PFSK-1 (cell line): ENCODE measurements at regions not wholly inside any gene's neighbourhood (a gene's known extent, or its start where the extent isn't known, plus 50 kb on each side); places are given as distances from the start of the nearest gene placed in this dataset.

Experiments
- FOXP2 ChIP-seq: optimal IDR thresholded peaks from 2 replicates; pipeline ENCODE3; 2011; ENCODE audit warnings: borderline replicate concordance, control low read depth, inconsistent platforms; ENCODE audit not compliant: insufficient read depth; ENCODE audit errors: extremely low read length, extremely low read depth
- POLR2AphosphoS5 ChIP-seq: IDR thresholded peaks from 2 replicates; pipeline ENCODE4 v1.6.1; 2012; ENCODE audit warnings: low read depth, mild to moderate bottlenecking, control low read depth, low read length, moderate library complexity
- SIN3A ChIP-seq: IDR thresholded peaks from 2 replicates; pipeline ENCODE4 v1.6.1; 2012; ENCODE audit warnings: mild to moderate bottlenecking, low read length, moderate library complexity, borderline replicate concordance; ENCODE audit not compliant: insufficient read depth
- TAF1 ChIP-seq: IDR thresholded peaks from 2 replicates; pipeline ENCODE4 v1.6.1; 2012; ENCODE audit warnings: low read length, control low read depth, borderline replicate concordance; ENCODE audit not compliant: insufficient read depth
- TF ChIP-seq, protein P1 (sequence below), 2 experiments: IDR thresholded peaks; 2 replicates each; pipeline versions ENCODE4 v1.6.1 to v1.8.0; 2011 to 2012; ENCODE audit warnings: low read depth in 2 of 2, low read length in 2 of 2, control low read depth in 1 of 2, inconsistent platforms in 1 of 2, mild to moderate bottlenecking in 1 of 2, moderate library complexity in 1 of 2; ENCODE audit not compliant: insufficient read depth in 1 of 2

DNA sequence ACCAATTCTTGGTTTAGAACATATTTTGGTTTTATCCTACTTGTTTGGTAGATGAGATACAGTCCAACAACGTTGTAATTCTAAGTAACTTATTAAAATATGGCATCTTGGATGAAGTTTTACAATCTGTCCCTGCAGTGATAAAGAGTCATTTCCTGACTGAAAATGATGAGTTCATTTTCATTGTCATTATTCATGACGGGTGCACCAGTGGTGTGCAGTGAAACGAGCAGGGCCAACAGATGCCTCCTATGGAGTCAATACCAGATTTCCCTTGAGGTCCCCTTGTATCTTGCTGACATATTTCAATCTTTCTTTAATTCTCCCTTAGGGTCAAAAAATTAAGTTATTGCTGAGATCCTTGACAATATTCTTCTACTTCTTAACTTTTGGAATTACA is 438.5 kb downstream of the LRIG3 start:
- TF ChIP-seq POLR2AphosphoS5 (no peak), TAF1 (no peak), SIN3A (no peak), FOXP2 (no peak)
- TF ChIP-seq, protein P1, sequence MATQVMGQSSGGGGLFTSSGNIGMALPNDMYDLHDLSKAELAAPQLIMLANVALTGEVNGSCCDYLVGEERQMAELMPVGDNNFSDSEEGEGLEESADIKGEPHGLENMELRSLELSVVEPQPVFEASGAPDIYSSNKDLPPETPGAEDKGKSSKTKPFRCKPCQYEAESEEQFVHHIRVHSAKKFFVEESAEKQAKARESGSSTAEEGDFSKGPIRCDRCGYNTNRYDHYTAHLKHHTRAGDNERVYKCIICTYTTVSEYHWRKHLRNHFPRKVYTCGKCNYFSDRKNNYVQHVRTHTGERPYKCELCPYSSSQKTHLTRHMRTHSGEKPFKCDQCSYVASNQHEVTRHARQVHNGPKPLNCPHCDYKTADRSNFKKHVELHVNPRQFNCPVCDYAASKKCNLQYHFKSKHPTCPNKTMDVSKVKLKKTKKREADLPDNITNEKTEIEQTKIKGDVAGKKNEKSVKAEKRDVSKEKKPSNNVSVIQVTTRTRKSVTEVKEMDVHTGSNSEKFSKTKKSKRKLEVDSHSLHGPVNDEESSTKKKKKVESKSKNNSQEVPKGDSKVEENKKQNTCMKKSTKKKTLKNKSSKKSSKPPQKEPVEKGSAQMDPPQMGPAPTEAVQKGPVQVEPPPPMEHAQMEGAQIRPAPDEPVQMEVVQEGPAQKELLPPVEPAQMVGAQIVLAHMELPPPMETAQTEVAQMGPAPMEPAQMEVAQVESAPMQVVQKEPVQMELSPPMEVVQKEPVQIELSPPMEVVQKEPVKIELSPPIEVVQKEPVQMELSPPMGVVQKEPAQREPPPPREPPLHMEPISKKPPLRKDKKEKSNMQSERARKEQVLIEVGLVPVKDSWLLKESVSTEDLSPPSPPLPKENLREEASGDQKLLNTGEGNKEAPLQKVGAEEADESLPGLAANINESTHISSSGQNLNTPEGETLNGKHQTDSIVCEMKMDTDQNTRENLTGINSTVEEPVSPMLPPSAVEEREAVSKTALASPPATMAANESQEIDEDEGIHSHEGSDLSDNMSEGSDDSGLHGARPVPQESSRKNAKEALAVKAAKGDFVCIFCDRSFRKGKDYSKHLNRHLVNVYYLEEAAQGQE (IDR thresholded peaks at IDR 0.05; ENCODE audit: insufficient read depth in 1 of 2, low read depth in 2 of 2, low read length in 2 of 2): no peak
